ENCODE measurements at regions not wholly inside any gene's neighbourhood (a gene's known extent, or its start where the extent isn't known, plus 50 kb on each side); places are given as distances from the start of the nearest gene placed in this dataset.
"Not testable (repeated sequence)": the region's sequence is repeated elsewhere in the genome, so short reads cannot be mapped to it uniquely, and the experiment has no call there.

DNA sequence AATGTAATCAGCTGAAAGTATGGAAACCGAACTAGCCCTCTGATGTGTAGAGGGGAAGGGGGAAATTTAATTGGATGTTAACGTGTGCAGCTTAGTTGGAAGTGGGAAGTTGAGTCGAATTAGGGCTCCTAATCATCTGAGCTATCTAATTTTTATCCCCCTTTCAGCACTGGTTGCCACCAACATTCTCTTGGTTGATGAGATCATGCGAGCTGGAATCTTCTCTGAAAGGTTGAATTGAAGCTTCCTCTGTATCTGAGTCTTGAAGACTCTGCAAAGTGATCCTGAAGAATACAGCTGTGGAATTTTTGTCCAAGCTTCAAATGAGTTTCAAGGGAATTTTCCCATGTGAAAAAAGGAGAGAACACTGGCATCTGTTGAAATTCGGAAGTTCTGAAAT is 109.8 kb upstream of the VKORC1L1 start:
- H3K27ac ChIP-seq (ENCODE audit: extremely low read depth, low read depth, low read length): peak overlapping the region; percentile 56; the same call in 2 of the 3 replicates
- H3K4me2 ChIP-seq (ENCODE audit: insufficient read depth, low read length); H3K9me1 ChIP-seq (ENCODE audit: control insufficient read depth, insufficient read depth, low read length); in situ Hi-C loops (cut with MboI); H3K9ac ChIP-seq (ENCODE audit: insufficient read depth in 1 of 2, low read depth in 2 of 2, low read length in 2 of 2); H3K79me2 ChIP-seq (ENCODE audit: control insufficient read depth, insufficient read depth, low read length); FAIRE-seq; H3K27me3 ChIP-seq (ENCODE audit: control insufficient read depth in 2 of 2, insufficient read depth in 2 of 2, low read length in 2 of 2); H3K4me1 ChIP-seq (replicated peaks in 1 of 2; ENCODE audit: control insufficient read depth in 2 of 2, insufficient read depth in 2 of 2, low read length in 2 of 2); DNase-seq (ENCODE audit: extremely low read depth in 1 of 4, low spot score in 3 of 4); H2AFZ ChIP-seq (ENCODE audit: low read depth, low read length); CTCF ChIA-PET (ENCODE audit: low intra/inter-chr PET ratio); intact Hi-C loops (cut with micrococcal nuclease); H3K4me3 ChIP-seq; H4K20me1 ChIP-seq (replicated peaks; ENCODE audit: control insufficient read depth, insufficient read depth, low read length); H3K9me3 ChIP-seq (replicated peaks; ENCODE audit: control insufficient read depth, insufficient read depth, low read depth, low read length): not testable (repeated sequence)
- peaks cover 26% of the 10 kb centered on the region; the same call in 2 of the 3 replicates for H3K36me3 ChIP-seq (ENCODE audit: control insufficient read depth, insufficient read depth, low read length)
- TSS peak; percentile 21 for BruUV-seq (replicated peaks)
- TF ChIP-seq, protein P1, sequence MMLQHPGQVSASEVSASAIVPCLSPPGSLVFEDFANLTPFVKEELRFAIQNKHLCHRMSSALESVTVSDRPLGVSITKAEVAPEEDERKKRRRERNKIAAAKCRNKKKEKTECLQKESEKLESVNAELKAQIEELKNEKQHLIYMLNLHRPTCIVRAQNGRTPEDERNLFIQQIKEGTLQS (IDR thresholded peaks at IDR 0.05): peak; percentile 7; the same call in 1 of the 2 replicates
- TF ChIP-seq, protein P1 (CRISPR knock-in tag; conservative IDR thresholded peaks at IDR 0.05): not testable (repeated sequence)
- TF ChIP-seq DPF2 (IDR thresholded peaks at IDR 0.05): 0 out of 2 replicates have a peak, but pooled peaks have one; percentile 9
- 0 out of 2 replicates have a peak, but pooled peaks have one; percentile 27 for TF ChIP-seq DMBX1 (CRISPR knock-in tag; IDR thresholded peaks at IDR 0.05; ENCODE audit: borderline replicate concordance)
- peak; percentile 50 for TF ChIP-seq POLR2A (conservative IDR thresholded peaks at IDR 0.05)
- ATAC-seq: peak; percentile 30
- WGBS (ENCODE audit: insufficient coverage, low coverage, missing lambda C conversion rate): 67% methylated on average over 5 of the region's 5 CpGs
- POLR2A ChIA-PET: interaction anchor here (0.7 kb wide), 1 partner anchor 688 kb away, joined by 3 read pairs; no protein-coding TSS in a partner anchor

Data from K562 (cell line).